A172 (cell line): ENCODE measurements at regions not wholly inside any gene's neighbourhood (a gene's known extent, or its start where the extent isn't known, plus 50 kb on each side); places are given as distances from the start of the nearest gene placed in this dataset.
"Not testable (repeated sequence)": the region's sequence is repeated elsewhere in the genome, so short reads cannot be mapped to it uniquely, and the experiment has no call there.

Experiments used
- DNase-seq: peaks from one replicate; pipeline ENCODE4 v3.0.0-alpha.2; 2015; ENCODE audit warnings: low spot score

DNA sequence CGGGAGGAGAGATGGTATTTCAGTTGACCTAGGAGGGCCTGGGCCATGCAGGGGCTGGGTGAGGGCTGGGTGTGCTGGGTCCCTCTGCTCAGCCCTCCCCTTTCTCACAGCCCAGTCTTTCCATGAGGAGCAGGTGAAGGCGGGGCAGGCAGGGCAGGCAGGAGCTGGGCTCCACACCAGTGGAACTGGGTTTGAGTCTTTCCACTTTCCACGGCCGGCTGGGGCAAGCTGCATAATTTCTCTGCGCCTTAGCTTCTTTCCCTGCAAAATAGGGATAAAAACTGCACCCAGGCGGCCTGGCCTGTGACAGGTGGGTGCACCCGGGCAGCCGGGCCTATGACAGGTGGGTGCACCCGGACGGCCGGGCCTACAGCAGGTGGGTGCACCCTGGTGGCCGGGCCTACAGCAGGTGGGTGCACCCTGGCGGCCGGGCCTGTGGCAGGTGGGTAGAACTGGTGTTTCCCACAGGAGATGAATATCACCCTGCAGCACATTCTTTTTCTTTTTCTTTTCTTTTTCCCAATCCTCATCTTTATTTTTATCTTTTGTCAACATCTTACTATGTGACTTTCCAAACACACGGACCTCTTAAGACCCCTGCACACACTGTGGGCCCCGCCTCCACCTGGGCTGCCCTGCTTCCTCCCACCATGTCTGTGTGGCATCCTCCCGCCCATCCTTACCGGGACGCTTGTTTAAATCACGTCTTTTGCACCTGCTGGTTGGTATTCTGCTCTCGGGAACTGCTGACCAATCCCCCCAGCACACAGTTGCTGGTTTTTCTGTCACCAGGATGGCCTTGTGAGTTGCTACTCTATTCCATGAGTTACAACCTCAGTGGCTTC is 111.3 kb downstream of the NPIPB11 start:
- DNase-seq: not testable (repeated sequence)

- not testable (repeated sequence) for DNase-seq
Measured at GRCh38 chr16:29294400-29294933, 112.0 kb downstream of the NPIPB11 start.

DNA sequence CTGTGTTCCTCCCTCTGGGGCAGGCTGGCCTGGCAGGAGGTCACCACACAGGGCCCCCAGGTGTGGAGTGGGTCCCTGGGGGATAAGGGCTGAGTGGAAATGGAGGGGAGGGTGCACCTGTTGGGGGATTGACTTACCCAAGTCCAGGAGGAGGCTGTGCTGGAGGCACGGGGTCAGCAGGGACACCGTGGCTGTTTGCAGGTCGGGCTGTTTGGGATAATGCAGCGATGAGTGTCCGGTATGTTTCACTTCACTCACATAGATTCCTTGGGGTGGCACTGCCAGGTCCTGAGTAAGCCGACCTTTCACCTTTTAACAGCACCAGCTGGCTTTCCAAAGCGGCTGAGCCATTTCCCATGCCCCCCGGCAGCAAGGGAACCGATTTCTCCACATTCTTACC is 113.0 kb downstream of the NPIPB11 start:
- DNase-seq: not testable (repeated sequence)

DNA sequence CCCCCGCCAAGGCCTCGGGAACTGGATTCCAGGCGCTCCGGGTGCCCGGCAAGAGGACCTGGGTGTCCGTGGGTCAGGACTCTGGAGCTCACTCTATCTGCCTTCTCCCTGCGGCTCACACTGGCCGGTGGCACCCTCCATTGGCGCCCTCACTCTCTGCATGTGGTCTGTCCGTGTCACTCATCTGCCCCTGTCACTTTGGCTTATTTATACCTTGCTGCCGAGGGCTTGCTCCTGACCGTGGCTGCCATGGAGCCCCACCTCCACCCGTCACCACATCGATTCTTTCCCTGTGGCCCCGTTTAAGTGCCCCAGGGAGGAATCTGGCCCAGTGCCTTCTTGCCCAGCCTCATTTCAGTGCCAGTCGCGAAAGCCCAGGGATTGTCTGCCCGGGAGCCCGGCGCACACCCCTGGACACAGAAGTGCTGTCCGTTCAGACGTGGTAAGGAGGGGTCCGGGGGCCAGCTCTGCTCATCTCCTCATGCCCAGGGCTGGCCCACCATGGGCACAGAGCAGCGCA is 113.5 kb downstream of the NPIPB11 start:
- not testable (repeated sequence) for DNase-seq

DNA sequence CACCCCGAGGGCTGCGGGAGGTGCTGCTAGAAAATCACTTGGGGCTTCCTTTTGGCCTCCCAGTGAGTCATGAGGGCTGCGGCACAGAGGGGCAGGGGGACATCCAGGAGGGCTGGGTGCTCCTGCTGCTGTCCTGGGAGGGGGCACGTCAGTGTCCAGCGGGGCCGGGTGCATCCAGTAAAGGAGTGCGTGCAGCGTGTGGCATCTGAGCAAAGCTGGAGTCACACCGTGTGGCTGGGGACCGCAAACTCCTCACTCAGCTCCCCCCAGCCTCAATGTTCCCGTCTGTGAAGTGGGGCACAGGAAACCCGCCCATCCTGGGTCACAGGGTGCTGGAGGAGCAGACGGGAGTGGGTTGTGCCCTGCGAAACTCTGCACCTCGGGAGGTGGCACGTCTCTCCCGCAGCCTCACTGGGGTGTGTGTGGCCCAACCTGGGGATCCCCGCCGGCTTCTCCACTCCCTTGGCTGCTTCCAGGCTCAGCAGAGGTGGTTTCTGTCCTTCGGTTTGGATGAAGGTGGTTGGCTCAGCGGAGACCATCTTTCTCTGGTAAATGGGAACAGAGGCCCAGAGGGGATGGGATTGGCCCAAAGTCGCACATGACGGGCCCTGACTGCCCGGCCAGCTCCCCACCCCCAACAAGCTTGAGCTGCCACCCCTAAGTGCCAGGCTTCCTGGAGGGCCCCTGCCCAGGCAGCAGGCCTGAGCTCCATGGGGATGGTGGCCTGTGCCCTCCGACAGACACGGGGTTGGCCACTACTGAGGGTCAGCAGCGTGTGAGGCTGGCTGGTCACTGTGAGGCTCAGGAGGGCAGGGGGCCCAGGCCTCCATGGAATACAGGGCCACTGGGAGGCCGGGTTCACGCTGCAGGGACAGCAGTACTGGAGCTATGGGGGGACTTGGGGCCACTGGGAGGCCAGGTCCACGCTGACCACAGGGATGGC is 114.9 kb downstream of the NPIPB11 start:
- DNase-seq: not testable (repeated sequence)

DNA sequence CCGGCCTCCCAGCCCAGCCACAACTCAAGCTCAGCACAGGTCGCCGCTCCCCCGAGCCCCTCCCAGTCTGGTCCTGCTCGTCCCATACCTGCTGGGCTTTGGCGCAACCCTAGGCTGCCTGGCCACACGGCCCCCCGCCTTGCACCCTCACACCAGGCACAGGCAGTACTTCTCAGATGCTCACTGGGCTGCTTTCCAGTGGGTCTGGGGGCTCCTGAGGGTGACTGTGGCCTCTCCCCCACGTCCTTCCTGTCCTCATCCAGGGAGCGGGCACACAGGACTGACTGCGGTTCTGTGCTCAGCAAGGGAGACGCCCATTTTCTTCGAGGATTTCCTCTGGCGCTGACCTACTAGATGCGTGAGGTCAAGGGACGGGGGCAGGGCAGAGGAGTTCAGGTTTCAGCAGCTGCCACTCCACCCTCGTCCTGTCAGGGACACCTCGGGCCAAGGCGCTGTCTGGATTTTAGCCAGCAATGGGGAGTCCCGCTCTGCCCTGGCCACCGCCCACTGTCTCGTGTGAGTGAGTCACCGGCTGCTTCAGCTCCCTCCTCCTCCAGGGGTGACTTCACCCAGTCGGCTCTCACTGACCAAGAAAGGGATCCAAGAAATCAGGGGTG is 115.8 kb downstream of the NPIPB11 start:
- DNase-seq: peak; percentile 98

GRCh38 chr16:29289516-29290239 is 116.8 kb downstream of the NPIPB11 start:
- not testable (repeated sequence) for DNase-seq

GRCh38 chr16:29288711-29289474 is 117.6 kb downstream of the NPIPB11 start:
- DNase-seq: peak; percentile 63

DNA sequence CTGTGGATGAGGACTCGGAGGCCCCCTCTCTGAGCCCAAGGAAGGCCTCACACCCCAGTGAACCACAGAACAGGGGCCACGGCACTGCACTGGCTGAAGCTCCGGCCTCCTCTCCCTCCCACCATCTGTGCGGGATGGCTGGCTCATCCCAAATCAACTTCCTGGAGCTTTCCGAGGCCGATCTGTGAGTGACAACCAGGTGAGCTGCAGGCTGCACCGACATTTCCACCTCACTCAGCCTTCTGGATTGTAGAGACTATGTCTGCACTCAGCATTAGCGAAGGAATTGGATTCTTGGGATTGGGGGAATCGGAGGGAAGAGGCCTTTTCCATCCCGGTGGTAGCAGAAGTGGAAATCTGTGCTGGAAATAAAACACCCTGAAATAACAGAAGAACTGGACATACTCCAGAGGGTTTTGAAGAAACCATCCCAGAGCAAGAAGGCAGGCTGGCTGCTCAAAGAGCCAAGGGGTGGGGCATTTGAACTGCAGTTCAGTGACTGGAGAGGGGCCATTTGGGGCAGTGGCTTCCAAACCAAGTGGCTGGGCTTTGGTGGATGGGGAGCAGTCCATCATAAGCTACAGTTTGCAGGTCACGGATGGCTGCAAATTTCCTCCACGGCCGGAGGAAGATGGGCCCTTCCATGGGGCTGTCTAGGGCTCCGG is 118.5 kb downstream of the NPIPB11 start:
- DNase-seq: not testable (repeated sequence)

- DNase-seq: not testable (repeated sequence)
Measured at GRCh38 chr16:29287246-29287645, 119.3 kb downstream of the NPIPB11 start.

DNA sequence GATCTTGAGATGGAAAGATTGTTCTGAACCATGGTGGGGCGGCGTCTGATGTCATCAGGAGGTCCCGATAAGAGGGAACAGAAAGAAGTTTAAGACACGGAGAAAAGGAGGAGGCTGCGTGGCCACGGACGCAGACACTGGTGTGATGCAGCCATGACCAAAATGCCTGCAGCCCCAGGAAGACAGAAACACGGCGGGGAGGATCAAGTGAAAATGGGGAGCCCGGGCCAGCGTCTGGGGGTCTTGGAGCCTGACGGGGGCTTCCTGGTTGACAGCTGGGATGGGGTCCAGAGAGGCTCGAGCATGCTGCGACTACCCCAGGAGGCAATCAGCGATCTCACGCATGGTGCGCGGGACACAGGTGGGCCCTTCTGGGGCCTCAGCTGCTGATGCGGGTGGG is 119.7 kb downstream of the NPIPB11 start:
- not testable (repeated sequence) for DNase-seq

DNA sequence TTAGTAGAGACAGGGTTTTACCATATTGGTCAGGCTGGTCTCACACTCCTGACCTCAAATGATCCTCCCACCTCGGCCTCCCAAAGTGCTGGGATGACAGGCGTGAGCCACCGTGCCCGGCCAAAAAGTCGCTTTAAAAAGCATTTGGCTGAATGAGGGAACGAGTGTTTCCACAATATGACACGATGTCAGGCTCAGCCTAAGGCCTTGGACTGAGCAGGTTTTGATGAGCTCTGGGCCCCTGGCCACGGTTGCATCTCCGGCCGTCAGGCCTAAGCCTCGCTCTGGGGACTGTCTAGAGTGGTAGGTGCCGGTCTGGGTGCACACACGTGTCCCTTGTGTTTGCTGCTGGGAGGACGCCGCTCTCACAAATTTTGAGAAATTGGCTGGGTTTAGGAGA is 120.3 kb downstream of the NPIPB11 start:
- DNase-seq: not testable (repeated sequence)

DNA sequence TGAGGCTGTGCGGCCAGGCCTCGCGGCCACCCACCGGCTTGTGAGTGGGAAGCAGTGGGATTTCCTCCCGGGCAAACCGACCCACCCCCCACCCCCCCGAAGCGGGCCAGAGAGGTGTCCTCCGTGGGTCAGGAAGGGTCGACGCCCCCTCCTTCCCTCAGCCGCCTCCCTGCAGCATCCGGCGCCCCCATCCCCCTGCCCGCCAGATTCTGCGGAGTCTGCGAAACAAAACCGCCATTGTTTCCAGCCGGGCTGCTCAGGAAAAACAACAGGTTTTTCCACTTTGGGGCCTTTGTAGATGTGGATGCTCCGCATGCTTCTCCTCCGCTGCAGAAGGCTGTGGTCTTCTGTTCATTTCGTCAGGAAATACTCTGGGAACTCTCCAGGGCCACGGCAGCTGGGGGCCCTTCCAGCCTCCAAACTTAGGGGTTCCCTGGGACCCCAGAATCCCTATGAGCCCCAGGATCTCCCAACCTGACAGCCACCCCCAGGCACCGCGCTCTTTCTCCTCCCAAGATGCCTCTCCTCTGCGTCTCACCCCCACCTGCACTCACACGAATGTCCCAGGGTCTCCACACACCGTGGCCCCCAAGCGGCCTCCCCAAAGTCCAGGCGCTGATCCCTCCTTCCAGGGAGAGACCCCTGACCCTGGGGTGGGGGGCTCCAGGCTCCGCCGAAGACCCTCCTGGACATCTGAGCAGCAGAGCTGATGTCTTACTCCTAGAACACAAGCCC is 121.2 kb downstream of the NPIPB11 start:
- not testable (repeated sequence) for DNase-seq

DNA sequence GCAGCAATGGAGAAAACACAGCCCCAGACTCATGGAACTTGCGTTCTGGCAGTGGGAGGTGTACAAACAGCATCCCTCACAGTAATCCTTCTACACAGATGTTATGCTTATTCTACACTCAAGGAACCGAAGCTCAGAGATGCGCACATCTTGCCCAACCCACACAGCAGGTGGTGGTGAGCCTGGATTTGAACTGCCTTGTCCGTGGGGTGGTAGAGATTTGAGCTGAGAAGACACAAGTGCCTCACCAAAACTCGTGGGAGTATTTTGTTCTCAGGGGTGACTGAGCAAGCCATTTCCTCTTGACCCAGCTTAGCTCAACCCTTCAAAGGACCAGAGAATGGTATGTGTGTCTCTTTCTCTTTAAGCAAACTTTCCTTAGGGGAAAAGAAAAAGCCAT is 121.8 kb downstream of the NPIPB11 start:
- DNase-seq: not testable (repeated sequence)

DNA sequence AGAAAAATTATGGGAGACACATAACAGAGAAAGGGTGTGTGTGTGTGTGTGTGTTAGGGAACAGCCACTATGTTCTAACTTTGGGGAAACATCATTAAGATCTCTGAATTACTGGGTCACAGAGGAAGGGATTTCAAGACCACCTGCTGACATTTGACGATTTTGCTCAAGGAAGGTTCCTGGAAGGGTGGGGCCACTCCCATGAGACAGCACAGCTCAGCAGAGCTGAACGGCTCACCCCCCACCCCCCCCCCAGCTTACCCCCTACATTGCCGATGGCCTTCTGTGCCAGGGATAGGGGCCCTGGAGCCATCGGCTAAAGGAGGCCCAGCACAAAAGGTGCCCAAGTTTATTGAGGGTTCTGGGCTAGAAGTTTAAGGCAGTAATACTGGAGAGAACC is 122.4 kb downstream of the NPIPB11 start:
- not testable (repeated sequence) for DNase-seq

- not testable (repeated sequence) for DNase-seq
Measured at GRCh38 chr16:29278097-29278871, 128.2 kb downstream of the NPIPB11 start.

DNA sequence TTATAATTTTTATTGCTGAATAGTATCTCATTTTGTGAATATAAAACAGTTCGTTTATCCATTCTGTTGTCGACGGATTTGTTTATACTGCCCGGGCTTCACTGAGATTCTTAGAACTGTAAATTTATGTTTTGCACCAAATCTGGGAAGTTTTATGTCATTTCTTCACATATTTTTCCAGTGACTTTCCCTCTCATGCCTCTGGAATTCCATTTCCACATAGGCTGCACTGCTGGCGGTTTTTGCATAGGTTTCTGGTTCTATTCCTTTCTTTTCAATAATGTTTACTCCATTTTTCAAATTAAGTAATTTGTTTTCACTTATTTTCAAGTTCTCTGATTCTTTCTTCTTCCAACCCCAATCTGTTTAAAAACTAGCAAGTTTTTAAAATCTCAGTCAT is 130.1 kb downstream of the NPIPB11 start:
- DNase-seq: not testable (repeated sequence)
